Neuronal stem cell (in vitro differentiated cells): ENCODE measurements at regions not wholly inside any gene's neighbourhood (a gene's known extent, or its start where the extent isn't known, plus 50 kb on each side); places are given as distances from the start of the nearest gene placed in this dataset.
A peak's percentile ranks its signal among the peaks of the same experiment; 100 is the strongest.

Experiments
- DNase-seq: peaks from one replicate; pipeline ENCODE4 v3.0.0-alpha.2; 2013; ENCODE audit warnings: low spot score
- H2AFZ ChIP-seq: one replicate; pipeline ENCODE4 v1.6.1; 2013; ENCODE audit warnings: mild to moderate bottlenecking, low read length, inconsistent platforms
- H2AK5ac ChIP-seq: 2 replicates; pipeline ENCODE4 v1.6.1; 2013; ENCODE audit warnings: low read depth, mild to moderate bottlenecking, inconsistent platforms, low read length, moderate library complexity, mixed read lengths
- H2BK120ac ChIP-seq: 2 replicates; pipeline ENCODE4 v1.6.1; 2013; ENCODE audit warnings: low read depth, mild to moderate bottlenecking, inconsistent platforms, low read length, moderate library complexity, mixed read lengths
- H2BK12ac ChIP-seq: one replicate; pipeline ENCODE4 v1.6.1; 2013; ENCODE audit warnings: low read length, inconsistent platforms
- H2BK15ac ChIP-seq: 2 replicates; pipeline ENCODE4 v1.6.1; 2013; ENCODE audit warnings: mild to moderate bottlenecking, low read length, inconsistent platforms, mixed read lengths
- H2BK5ac ChIP-seq: one replicate; pipeline ENCODE4 v1.6.1; 2013; ENCODE audit warnings: inconsistent platforms, mild to moderate bottlenecking, low read length, moderate library complexity
- H3K14ac ChIP-seq: one replicate; pipeline ENCODE4 v1.6.1; 2013; ENCODE audit warnings: low read length, inconsistent platforms
- H3K18ac ChIP-seq: 2 replicates; pipeline ENCODE4 v1.6.1; 2013; ENCODE audit warnings: low read length, inconsistent platforms
- H3K23ac ChIP-seq: 2 replicates; pipeline ENCODE4 v1.6.1; 2013; ENCODE audit warnings: low read depth, mild to moderate bottlenecking, mixed read lengths, low read length, inconsistent platforms; ENCODE audit not compliant: poor library complexity
- H3K27ac ChIP-seq: replicated peaks from 3 replicates; pipeline ENCODE4 v1.5.1; 2013; ENCODE audit warnings: low read length, inconsistent platforms
- H3K27me3 ChIP-seq, 3 experiments: 2 replicates each; pipeline ENCODE4 v1.6.1; 2013; ENCODE audit warnings: low read length in 3 of 3, mild to moderate bottlenecking in 2 of 3, inconsistent platforms in 1 of 3, low read depth in 1 of 3, mixed read lengths in 1 of 3, moderate library complexity in 1 of 3; ENCODE audit not compliant: control insufficient read depth in 3 of 3, insufficient read depth in 3 of 3
- H3K36me3 ChIP-seq, 2 donors: replicated peaks in 1 of 2; 2 replicates each; pipeline ENCODE4 v1.6.1; 2013; ENCODE audit warnings: low read length in 2 of 2; ENCODE audit not compliant: control insufficient read depth in 2 of 2, insufficient read depth in 2 of 2
- H3K4ac ChIP-seq: 2 replicates; pipeline ENCODE4 v1.6.1; 2013; ENCODE audit warnings: inconsistent platforms, mild to moderate bottlenecking, low read length, moderate library complexity
- H3K4me1 ChIP-seq, 2 donors: 1 replicate in 1 of 2; 2 replicates in 1 of 2; pipeline ENCODE4 v1.6.1; 2013; ENCODE audit warnings: low read length in 2 of 2, low read depth in 1 of 2; ENCODE audit not compliant: control insufficient read depth in 2 of 2, insufficient read depth in 1 of 2
- H3K4me2 ChIP-seq: one replicate; pipeline ENCODE4 v1.6.1; 2013; ENCODE audit warnings: mild to moderate bottlenecking, low read length, inconsistent platforms; ENCODE audit not compliant: insufficient read depth, poor library complexity, severe bottlenecking
- H3K4me3 ChIP-seq, 2 donors: 2 replicates each; pipeline ENCODE4 v1.5.1; 2013; ENCODE audit warnings: low read length in 2 of 2, mild to moderate bottlenecking in 2 of 2, inconsistent platforms in 1 of 2, moderate library complexity in 1 of 2
- H3K79me1 ChIP-seq: one replicate; pipeline ENCODE4 v1.6.1; 2013; ENCODE audit warnings: low read depth, mild to moderate bottlenecking, inconsistent platforms, low read length, moderate library complexity
- H3K9ac ChIP-seq: one replicate; pipeline ENCODE4 v1.6.1; 2013; ENCODE audit warnings: mild to moderate bottlenecking, low read depth, low read length, inconsistent platforms; ENCODE audit not compliant: poor library complexity
- H3K9me3 ChIP-seq, 2 donors: replicated peaks in 1 of 2; 2 replicates each; pipeline versions ENCODE3 to v1.6.1; 2013; ENCODE audit warnings: low read length in 2 of 2, mild to moderate bottlenecking in 2 of 2, inconsistent platforms in 1 of 2, low read depth in 1 of 2, mixed read lengths in 1 of 2, moderate library complexity in 1 of 2; ENCODE audit not compliant: control insufficient read depth in 2 of 2, insufficient read depth in 1 of 2
- H4K8ac ChIP-seq: one replicate; pipeline ENCODE4 v1.6.1; 2013; ENCODE audit warnings: low read depth, mild to moderate bottlenecking, inconsistent platforms, low read length, moderate library complexity
- H4K91ac ChIP-seq: one replicate; pipeline ENCODE4 v1.6.1; 2013; ENCODE audit warnings: low read length, low read depth, mild to moderate bottlenecking, inconsistent platforms; ENCODE audit not compliant: poor library complexity
- WGBS, 2 donors: extraction: QIAGEN DNeasy Blood & Tissue Kit; methylation state at CpG; one replicate each; pipeline ENCODE4 v1.1.7; 2013; ENCODE audit warnings: missing lambda C conversion rate in 2 of 2, mixed read lengths in 1 of 2; ENCODE audit not compliant: insufficient read length in 2 of 2, insufficient replicate concordance in 1 of 2; ENCODE audit errors: extremely low coverage in 2 of 2; 5-methylcytosine and 5-hydroxymethylcytosine counted together

- no peak overlapping the region for H3K23ac ChIP-seq
- no peak overlapping the region for H2BK5ac ChIP-seq
- H4K8ac ChIP-seq = no peak overlapping the region
- DNase-seq = peak; percentile 2
- no peak overlapping the region for H3K27ac ChIP-seq
- no CpG with 5 or more reads among the region's 4 CpGs for WGBS, 2 donors
- H3K9me3 ChIP-seq = no peaks in the 10 kb centered on the region
- no peak overlapping the region for H2BK15ac ChIP-seq
- no peak overlapping the region for H3K18ac ChIP-seq
- H3K4me2 ChIP-seq = peak overlapping the region; percentile 18
- H3K4me1 ChIP-seq = peaks cover 0 to 11% of the 10 kb centered on the region in 2 donors
- no peak overlapping the region for H3K14ac ChIP-seq
- no peak overlapping the region for H3K4me3 ChIP-seq
- peak overlapping the region; percentile 71 for H2AFZ ChIP-seq
- no peak overlapping the region for H4K91ac ChIP-seq
- H2BK12ac ChIP-seq = no peak overlapping the region
- no peak overlapping the region for H3K4ac ChIP-seq
- H2BK120ac ChIP-seq = no peak overlapping the region
- no peaks in the 10 kb centered on the region for H3K79me1 ChIP-seq
- H3K9ac ChIP-seq = no peak overlapping the region
- no peaks in the 10 kb centered on the region for H3K36me3 ChIP-seq
- no peaks in the 10 kb centered on the region for H3K27me3 ChIP-seq
- no peak overlapping the region for H2AK5ac ChIP-seq
These were observed 258.0 kb upstream of the KCND2 start for GRCh38 chr7:120014925-120015465.

- Histone ChIP-seq H3K9me3 (no peaks in the 10 kb centered on the region), H3K23ac (no peak overlapping the region), H2AFZ (no peak overlapping the region), H3K4me1 (peaks cover 0 to 2% of the 10 kb centered on the region in 2 donors), H3K4me2 (no peak overlapping the region), H4K91ac (no peak overlapping the region), H3K36me3 (no peaks in the 10 kb centered on the region), H3K18ac (no peak overlapping the region), H2BK120ac (no peak overlapping the region), H3K79me1 (no peaks in the 10 kb centered on the region), H3K14ac (no peak overlapping the region), H2BK15ac (no peak overlapping the region), H3K27me3 (no peaks in the 10 kb centered on the region), H4K8ac (no peak overlapping the region), H2BK12ac (no peak overlapping the region), H3K4me3 (no peak overlapping the region), H3K27ac (no peak overlapping the region), H3K9ac (no peak overlapping the region), H3K4ac (no peak overlapping the region), H2AK5ac (no peak overlapping the region), H2BK5ac (no peak overlapping the region)
- no peak for DNase-seq
- WGBS, 2 donors = no CpG with 5 or more reads among the region's 1 CpG
These were observed 251.9 kb upstream of the KCND2 start for GRCh38 chr7:120021085-120021484.

GRCh38 chr7:120023494-120024167, 249.3 kb upstream of the KCND2 start:
- Histone ChIP-seq H3K4me2 (no peak overlapping the region), H4K8ac (no peak overlapping the region), H3K23ac (no peak overlapping the region), H3K27ac (no peak overlapping the region), H2BK120ac (no peak overlapping the region), H2BK15ac (no peak overlapping the region), H3K9ac (no peak overlapping the region), H3K4me1 (no peaks in the 10 kb centered on the region), H3K14ac (no peak overlapping the region), H3K27me3 (no peaks in the 10 kb centered on the region), H2BK12ac (no peak overlapping the region), H3K79me1 (no peaks in the 10 kb centered on the region), H2BK5ac (no peak overlapping the region), H3K4me3 (no peak overlapping the region), H2AFZ (peak overlapping the region; percentile 49), H2AK5ac (no peak overlapping the region), H3K4ac (no peak overlapping the region), H3K9me3 (no peaks in the 10 kb centered on the region), H3K36me3 (no peaks in the 10 kb centered on the region), H3K18ac (no peak overlapping the region), H4K91ac (no peak overlapping the region)
- no CpG with 5 or more reads among the region's 4 CpGs for WGBS, 2 donors
- no peak for DNase-seq

GRCh38 chr7:120028636-120029035, 244.3 kb upstream of the KCND2 start:
- H3K4me1 ChIP-seq = no peaks in the 10 kb centered on the region
- WGBS, 2 donors = no CpG with 5 or more reads among the region's 4 CpGs
- H2BK120ac ChIP-seq = no peak overlapping the region
- H3K14ac ChIP-seq = no peak overlapping the region
- no peak for DNase-seq
- H3K27ac ChIP-seq = no peak overlapping the region
- H3K4me2 ChIP-seq = no peak overlapping the region
- H3K23ac ChIP-seq = no peak overlapping the region
- no peak overlapping the region for H3K18ac ChIP-seq
- H2AK5ac ChIP-seq = no peak overlapping the region
- H2BK5ac ChIP-seq = no peak overlapping the region
- H2BK12ac ChIP-seq = no peak overlapping the region
- no peak overlapping the region for H2BK15ac ChIP-seq
- H3K9me3 ChIP-seq = no peaks in the 10 kb centered on the region
- H4K91ac ChIP-seq = no peak overlapping the region
- no peaks in the 10 kb centered on the region for H3K36me3 ChIP-seq
- no peaks in the 10 kb centered on the region for H3K79me1 ChIP-seq
- no peak overlapping the region for H3K4me3 ChIP-seq
- no peaks in the 10 kb centered on the region for H3K27me3 ChIP-seq
- no peak overlapping the region for H4K8ac ChIP-seq
- no peak overlapping the region for H3K9ac ChIP-seq
- no peak overlapping the region for H2AFZ ChIP-seq
- H3K4ac ChIP-seq = no peak overlapping the region
